Body of pancreas (tissue), 4 donors: ENCODE measurements at regions not wholly inside any gene's neighbourhood (a gene's known extent, or its start where the extent isn't known, plus 50 kb on each side); places are given as distances from the start of the nearest gene placed in this dataset.

Experiments used
- CTCF ChIP-seq, 7 experiments: fragments of 450-650 bp in 4 of 7; fragments of 200-600 bp in 3 of 7; sonication (generic) in 3 of 7; IDR thresholded peaks; one replicate each; pipeline ENCODE4 v1.5.1; 2016 to 2019; ENCODE audit warnings: antibody characterized with exemption in 7 of 7
- POLR2A ChIP-seq, 3 donors: fragments of 450-650 bp; IDR thresholded peaks; one replicate each; pipeline ENCODE4 v1.6.1; 2016; ENCODE audit warnings: antibody characterized with exemption in 3 of 3, mild to moderate bottlenecking in 2 of 3

- TF ChIP-seq CTCF (IDR thresholded peaks at IDR 0.05) (no peak), POLR2A (IDR thresholded peaks at IDR 0.05) (no peak)
Observed at GRCh38 chr21:22584308-22584707, 1586.1 kb downstream of the NCAM2 start.
